GM18517 (cell line): ENCODE measurements at regions not wholly inside any gene's neighbourhood (a gene's known extent, or its start where the extent isn't known, plus 50 kb on each side); places are given as distances from the start of the nearest gene placed in this dataset.

Source experiments
- ATAC-seq: cut with Tn5 transposase; IDR thresholded peaks from one replicate; pipeline ENCODE4 v1.9.1; 2021; ENCODE audit warnings: mild to moderate bottlenecking, moderate library complexity; ENCODE audit not compliant: unreplicated experiment

DNA sequence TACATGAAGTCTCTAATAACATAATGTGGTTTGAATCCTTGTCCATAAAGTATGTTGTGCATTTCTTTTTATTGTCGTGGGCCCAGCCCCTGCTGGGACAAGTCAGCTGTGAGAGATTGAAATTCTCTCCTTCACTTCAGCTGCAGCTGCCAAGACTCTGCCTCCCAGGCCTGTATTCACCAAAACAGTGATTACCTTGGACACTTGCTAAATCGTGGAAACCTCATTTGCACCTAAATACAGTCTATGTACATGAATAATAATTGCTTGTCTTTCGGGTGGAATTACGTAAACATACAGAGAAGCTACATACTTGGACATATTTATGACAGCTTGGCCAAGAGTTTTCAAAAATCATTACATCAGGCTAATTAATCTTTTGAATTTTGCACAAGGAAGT lies 898.5 kb upstream of the SEMA6A start:
- ATAC-seq, result no peak

DNA sequence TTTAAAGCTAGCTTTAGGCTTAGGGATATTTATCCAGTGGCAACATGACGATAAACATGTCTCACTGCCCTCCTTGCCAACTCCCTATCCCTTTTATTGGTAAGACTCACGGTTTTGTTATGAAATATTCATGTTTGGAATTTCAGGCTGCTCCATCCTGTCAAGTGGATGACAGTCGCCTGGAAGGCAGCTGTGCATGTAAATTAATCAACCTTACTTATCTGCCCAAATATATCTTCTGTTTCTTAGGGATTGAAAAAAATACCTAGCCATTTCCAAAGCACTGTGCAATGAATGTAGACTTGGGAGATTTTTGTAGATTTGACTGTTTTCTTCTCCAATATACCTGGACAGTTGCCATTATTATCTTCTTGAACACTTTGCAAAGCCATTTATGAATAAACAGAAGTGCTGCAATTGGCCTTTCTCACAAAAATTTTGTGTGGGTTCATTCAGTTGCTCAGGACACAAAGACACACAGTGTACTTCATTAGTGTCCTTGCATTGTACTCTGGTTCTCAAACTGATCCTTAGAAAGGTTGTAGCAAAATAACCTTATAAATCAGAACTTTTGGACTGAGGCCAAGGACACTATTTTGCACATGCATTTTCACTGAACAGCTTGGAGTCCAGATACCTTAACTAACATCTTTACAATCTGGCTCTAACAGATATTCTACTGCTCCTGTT lies 889.4 kb upstream of the SEMA6A start:
- ATAC-seq, result no peak

DNA sequence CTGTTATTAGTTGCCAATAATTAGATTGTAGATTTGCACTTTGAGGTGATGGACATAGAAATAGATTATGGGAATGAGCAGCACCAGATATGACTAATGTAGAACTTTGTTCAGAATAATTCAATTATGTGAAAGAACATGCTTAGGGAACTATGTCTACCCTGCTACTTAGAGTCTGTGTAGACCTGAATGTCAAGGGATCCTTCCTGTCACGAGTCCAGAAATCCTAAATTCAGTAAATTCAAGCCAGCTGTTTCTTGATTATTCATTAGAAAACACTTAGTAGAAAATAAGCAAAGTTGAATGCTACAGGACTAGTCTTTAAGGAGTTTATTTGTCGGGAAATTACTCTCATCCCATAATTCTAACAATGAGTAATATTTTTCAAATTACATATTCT lies 887.3 kb upstream of the SEMA6A start:
- no peak for ATAC-seq

DNA sequence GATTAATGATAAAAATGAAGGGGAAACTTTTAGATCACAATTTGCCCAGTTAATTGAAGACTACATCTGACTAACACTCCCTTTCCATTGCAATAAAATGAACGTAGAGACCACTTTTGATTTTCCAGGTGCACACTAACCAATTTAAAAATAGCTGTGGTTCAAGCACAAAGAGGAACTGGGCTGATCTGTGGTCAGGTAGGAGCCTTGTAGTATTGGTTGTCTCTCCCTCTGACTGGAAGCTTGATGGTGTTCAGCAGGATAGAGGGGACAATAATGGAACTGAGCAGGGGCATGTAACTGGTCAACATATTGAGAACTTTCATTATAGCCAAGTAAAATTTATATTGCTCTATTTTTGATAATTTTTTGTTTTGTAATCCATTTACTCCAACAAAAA lies 886.8 kb upstream of the SEMA6A start:
- no peak for ATAC-seq

DNA sequence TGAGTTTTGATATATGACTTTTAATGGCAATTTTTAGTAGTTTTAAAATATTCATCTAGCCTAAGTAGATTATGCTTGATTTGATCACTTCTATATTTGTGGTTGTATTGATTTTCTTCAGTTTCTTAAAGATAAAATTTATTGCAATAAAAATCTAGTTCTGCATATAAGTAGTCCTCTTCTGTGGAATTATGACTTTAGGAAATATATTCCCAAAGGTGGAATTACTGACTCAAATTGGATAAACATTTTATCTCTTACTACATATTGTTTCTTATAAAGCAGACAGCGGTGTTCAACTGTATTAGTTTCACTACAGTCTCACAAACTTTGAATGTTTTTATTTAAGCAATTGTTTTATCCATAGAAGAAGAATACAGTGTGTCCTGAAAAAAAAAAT lies 883.0 kb upstream of the SEMA6A start:
- ATAC-seq, result no peak

DNA sequence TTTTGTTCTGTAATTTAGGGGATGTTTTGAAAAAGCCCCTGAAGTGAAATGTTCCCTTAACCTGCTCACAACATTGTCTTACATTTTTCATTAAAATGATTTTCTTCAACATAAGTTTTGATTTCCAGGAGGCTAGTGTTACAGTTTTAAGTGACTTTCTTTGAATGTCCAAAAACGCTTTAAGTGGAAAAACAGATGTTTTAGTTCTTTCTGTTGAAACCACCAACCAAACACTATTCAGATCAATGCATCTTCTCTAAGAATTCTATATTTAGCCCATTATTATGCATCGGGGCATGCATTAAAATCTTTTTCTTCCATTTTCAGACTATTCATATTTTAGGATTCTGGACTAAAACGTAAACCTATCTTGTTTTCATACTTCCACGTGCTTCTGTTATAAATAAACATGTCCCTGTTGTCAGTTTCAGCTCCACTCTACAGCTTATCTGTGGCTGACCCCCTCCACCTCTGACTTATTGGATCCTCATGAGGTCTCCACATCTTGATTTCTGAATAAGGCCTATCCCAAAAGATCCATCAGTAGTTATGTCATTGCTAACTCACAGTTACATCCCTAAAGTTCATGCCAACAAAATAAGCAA lies 882.3 kb upstream of the SEMA6A start:
- no peak for ATAC-seq

DNA sequence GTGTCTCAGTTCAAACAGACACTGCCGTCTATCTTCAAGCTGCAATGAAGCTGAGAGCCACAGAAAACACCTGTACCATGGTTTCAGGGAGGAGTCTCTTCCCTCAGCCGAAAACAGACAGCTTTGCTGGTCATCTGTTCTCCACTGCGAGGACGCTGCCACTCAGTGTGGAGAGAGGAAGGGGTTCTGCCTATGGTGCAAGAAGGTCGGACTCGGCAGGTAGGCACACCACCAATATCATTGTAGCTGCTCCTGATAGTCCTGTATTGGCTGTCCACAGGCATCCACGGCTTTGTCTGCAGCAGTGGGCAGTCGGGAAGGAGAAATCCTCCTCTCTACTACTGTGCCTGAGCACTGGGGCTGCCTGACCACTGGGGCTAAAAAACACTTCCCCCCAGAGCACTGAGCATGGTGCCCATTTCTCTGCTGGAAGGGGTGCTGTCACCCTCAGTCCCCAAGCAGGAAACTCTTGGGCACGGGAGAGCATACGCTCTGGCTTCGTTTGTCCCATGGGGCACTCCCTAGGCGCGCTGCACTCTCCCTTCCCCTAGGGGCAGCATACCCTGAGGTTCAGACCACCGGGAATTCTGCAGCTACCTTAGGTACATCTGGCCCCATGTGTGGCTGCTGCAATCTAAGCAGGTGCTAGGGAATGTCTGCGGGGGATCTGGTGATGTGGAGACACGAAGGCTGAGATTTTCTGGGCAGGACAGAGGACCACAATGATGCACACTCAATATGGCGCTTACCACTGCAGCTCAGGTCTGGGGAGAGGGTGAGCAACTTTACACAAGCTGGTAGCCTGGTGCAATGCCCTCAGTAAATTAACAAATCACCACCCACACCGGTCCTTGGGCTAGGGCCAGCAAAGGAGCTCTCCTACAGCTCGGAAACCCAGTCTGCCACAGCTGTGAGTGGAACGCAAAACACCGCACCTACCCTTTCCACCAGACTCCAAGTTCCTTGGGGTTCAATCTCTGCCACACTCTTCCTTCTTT lies 880.9 kb upstream of the SEMA6A start:
- ATAC-seq, result no peak

DNA sequence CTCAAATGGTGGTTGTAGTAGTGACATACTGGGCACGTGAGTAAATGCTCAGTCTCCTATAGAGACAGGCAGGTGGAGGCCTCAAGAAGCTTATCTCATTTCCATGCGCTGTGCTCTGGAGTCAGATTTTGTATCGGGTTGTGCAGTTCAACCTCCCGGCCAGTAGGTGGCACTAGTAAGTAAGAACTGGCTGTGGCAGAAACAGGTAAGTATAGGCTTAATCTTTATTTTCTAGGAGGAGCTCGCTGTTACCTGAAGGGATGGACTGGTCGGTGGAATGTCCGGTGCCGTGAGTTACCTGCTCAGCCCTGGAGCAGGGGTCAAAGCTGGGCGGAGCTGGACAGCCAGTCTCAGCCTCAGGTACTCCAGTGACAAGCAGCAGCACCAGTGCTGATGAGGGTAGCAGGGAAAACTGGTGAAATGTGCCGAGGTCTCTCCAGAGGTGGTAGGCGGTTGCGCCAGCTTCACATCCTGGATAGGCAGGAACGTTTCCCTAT lies 880.1 kb upstream of the SEMA6A start:
- peak; percentile 94 for ATAC-seq

DNA sequence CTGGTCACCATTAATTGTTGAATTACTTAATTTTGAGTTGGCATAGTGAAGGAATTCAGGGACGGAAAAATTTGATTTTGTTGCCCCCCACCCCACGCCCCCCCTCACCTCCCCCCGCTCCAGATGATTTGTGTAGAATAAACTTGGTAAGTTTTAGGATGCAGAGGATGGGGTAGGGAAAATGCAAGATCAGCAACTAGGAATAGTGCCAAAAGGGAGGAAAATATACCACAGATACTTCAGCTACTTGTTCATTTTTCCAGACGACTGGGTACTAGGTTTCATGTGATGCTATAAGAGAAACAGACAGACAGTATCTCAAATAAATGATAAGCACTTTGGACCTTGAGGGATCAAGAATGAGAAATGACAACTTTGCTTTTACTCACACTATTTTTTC lies 862.2 kb upstream of the SEMA6A start:
- ATAC-seq, result no peak

DNA sequence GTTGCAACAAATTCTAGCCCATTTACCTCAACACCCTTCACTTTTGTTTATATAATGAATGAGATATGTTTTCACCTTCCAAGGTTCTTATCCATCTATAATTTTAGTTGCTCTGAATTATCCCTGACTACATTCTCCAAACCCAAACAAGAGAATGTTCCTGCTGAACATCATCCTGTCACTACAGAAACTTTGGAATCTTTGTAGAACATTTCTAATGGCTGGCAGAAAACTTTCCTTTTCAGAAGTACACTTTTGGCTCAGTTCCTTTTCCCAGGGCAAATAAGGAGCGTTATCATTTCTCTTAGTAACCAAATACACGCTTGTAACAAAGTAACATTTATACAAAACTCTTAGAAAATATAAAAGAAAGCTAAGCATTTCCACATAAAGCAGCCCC lies 860.6 kb upstream of the SEMA6A start:
- ATAC-seq, result no peak

DNA sequence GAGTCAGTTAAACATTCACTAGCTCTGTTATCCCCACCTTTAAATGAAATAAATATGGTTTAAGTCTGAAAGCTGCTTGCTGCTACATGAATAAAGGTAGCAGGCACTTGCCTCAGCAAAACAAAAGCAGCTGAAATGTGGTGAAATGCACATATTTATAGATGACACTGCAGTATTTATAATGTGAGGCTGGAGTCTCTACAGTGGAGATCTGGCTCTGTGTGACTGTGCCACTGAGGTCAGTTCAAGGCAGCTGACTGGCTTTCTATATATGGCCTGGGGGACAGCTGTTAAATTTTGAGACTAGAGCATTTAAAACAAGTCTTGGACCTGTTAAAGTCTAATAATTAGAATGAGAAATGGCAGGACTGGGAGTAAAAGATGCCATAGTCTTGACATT lies 859.6 kb upstream of the SEMA6A start:
- ATAC-seq, result no peak

DNA sequence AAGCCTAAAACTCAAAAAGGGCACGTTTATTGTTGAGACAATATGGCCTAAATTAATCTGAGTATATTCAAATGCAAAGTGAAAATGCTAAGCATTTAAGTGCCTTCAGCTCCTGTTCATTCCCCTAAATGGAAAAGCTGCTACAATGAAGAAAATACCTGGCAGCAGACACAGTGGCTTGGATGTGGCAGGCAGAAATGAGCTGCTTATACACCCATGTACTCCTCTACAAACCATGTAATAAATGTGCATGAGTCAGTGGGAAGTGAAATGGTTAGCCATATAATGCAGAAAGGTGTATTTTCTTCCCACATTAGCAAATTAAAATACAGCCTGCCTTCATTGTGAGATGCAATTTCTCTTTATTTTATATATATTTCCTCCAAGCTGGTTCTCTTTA lies 859.2 kb upstream of the SEMA6A start:
- no peak for ATAC-seq

DNA sequence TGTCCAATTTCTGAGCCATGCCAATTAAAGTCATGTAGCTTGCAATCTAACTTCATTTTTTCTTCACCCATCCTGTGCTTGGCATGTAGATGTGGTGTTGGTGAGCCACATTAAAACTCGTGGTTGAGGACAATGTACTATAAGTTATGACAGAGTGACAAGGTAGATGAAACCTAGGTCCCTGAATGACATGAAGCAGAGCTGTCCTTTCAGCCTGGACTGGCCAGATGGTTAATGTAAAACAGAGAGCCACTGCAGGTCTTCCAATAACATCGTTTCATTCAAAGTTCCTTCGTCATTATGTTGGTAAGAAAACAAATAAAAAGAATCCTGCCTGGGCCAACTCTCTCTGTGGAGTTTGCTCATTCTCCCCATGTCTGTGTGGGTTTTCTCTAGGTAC lies 856.5 kb upstream of the SEMA6A start:
- ATAC-seq, result no peak

DNA sequence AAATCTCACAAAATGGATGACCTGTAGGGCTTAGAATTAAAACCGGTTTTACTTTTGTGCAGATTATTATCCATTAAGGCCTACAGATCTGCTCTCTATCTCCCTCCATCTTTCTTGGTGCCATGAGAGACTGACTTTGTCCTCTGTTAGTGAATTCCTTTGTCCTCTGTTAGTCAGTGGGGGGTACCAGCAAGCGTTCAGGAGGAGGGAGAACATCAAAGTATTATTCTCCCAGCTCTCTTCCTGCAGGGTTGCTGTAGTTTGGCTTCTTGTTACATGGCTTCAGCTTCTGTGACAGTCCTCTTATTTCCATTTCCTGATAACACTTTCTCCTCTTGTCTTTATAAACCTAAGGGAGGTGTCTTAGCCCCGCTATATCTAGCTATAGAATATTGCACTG lies 850.5 kb upstream of the SEMA6A start:
- no peak for ATAC-seq

DNA sequence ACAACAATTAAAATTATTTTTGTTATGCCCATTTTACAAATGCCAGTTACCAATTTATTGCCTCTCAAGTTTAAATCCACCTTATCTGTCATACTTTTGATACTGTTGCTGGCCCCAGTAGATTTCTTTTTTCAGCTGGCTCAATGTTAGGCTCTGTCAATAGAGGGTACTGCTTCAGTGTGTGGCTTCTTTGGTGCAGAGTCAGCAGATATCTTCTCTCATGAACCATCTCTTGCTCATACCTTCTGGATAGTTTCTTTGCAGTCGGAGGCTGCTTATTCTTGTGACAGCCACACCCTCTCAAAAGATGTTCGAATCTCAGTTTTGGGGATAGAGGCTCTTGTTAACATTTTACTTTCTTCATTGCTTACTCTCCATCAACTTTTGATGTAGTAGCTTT lies 849.9 kb upstream of the SEMA6A start:
- no peak for ATAC-seq

DNA sequence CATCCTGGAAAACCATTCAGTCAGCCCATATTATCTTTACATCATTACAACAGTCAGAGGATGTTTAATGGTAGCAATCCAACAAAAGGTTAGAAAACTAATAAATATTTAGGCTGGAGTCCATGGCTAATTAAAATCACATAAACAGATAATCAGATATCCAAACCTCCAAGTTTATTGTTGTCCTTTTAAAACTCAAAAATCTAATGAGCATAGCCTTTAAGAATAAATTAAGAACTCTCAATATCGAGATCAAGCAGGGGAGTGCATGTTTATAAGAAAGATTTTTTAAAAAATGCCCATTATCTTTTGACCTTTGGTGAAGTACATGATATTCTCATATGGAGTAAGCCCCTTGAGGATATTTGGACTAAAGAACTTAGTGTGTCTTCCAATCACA lies 842.9 kb upstream of the SEMA6A start:
- no peak for ATAC-seq

DNA sequence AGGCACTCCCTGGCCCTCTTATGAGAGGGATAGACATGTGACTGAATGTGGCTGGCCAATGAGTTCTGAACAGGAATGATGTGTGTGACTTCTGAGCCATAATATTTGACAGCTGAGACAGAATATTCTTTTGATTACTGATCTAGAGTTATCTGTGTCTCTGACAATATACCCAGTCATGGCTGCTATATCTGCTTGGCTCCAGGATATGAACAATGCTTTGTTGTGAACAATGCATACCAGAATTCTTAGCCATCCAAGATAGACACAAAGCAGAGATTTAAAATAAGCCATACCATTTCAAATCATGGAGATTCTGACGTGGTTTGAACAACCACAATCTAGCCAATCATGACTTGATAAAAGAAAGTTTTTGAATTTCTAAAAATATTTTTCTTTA lies 840.3 kb upstream of the SEMA6A start:
- no peak for ATAC-seq

DNA sequence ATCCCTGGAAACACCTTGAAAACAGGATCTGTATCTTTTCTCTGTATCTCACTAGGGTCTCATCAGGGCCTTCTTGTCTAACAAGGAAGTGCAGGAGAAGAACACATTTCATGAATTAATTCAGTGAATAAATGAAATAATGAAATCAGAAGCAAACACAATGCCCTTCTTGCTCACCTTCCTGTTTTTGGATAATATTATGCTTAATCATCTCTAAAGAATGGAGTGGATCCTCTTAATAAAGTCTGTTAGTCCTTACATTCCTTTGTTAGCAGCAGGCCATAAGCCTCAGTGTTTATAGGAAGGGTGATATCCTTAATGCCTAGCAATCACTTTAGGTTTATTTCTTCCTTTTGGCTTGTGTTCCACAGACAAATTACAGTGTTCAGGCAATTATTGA lies 837.1 kb upstream of the SEMA6A start:
- ATAC-seq, result no peak

DNA sequence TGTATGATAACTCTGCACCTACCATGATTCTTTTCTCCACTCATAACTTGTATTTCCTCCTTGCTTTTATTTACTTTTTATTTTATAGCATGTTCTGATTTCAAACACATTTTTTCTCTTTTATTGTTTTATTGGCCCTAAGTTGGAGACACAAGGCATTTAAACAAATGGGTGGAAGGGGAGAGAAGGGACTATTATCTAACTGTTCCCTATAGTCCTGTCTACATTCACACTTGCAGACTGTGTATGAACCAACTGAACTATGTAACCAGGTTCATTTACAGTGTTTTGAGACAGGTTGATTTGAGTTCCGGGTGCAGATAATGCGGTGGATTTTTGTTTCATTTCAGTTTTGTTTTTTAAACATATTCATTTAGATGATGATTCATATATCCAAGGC lies 830.6 kb upstream of the SEMA6A start:
- no peak for ATAC-seq

DNA sequence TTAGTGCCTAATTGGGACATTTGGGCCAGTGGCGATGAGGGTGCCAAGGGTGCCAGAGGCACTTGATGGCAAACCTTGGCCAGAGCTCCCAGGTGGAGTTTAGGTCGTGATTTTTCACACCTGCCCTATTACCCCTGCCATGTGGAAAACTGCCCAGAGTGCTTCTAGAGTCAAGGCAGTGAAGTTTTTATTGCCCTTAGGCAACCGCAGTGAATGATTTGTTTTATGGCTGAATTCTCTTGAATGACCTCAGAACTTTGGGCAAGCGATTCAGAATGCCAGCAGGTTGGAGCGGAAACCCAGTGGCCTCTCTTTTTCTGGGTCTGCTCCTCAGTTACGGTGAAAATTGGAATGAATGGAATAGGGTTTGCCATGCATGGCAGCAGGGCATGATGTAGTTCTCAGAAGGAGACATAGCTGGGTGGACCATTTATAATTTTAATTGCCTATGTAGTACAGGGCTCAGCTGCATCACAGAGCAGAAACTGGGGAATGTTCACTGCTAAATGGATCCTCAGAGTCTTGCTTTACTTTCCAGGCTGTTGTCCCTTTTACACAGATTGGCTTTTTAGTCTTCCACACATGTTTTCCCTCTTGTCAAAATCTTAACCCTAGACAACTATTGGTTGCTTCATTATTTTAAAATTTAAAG lies 820.0 kb upstream of the SEMA6A start:
- ATAC-seq, result no peak

DNA sequence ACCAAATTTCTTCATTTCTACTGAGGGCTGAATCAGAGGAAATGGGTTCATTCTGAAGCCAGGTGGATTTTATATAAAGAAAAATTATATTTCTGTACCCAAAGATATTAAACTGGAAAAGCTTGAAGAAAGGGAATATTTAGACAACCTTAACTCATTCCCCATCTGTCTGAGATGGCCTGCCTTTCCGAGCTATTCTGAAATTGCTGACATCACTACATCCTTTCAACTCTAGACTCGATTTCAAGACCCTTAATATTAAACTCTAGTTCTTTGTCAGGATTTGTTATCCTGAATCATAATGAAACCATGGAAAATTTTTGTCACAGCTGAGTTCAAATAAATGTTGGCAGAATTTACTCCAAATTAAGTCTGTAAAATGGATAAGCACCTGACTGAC lies 818.5 kb upstream of the SEMA6A start:
- no peak for ATAC-seq
